Activated CD4-positive, alpha-beta T cell treated with anti-CD3 and anti-CD28 coated beads for 36 hours (primary cell): ENCODE measurements at regions not wholly inside any gene's neighbourhood (a gene's known extent, or its start where the extent isn't known, plus 50 kb on each side); places are given as distances from the start of the nearest gene placed in this dataset.

Experiments used
- ATAC-seq: fragments of 200-7000 bp; cut with Tn5 transposase; one replicate; pipeline ENCODE4 v1.10.0; 2021; ENCODE audit warnings: mild to moderate bottlenecking, moderate library complexity
- CTCF ChIA-PET: fragments of 350-600 bp; sonication (Branson Sonifier 250); formaldehyde crosslinking; loops from one replicate; lab custom pipeline; 2021; ENCODE audit warnings: antibody characterized with exemption; lab: Charles Lee
- POLR2A ChIA-PET: fragments of 350-600 bp; sonication (Branson Sonifier 250); formaldehyde crosslinking; loops from one replicate; lab custom pipeline; 2021; ENCODE audit warnings: antibody characterized with exemption, inconsistent platforms; lab: Charles Lee
- DNase-seq: peaks from one replicate; pipeline ENCODE4 v3.0.0-alpha.2; 2020
- H3K27ac Mint-ChIP-seq: one replicate; pipeline ENCODE4 v1.8.0; 2021; ENCODE audit warnings: mixed read lengths
- H3K27me3 Mint-ChIP-seq: one replicate; pipeline ENCODE4 v1.8.0; 2021; ENCODE audit warnings: mixed read lengths
- H3K36me3 Mint-ChIP-seq: one replicate; pipeline ENCODE4 v1.8.0; 2021; ENCODE audit warnings: low read depth, mixed read lengths
- H3K4me1 Mint-ChIP-seq: one replicate; pipeline ENCODE4 v1.8.0; 2021; ENCODE audit warnings: mixed read lengths
- H3K4me3 Mint-ChIP-seq: one replicate; pipeline ENCODE4 v1.8.0; 2021; ENCODE audit warnings: mild to moderate bottlenecking, moderate library complexity, mixed read lengths
- H3K9me3 Mint-ChIP-seq: one replicate; pipeline ENCODE4 v1.8.0; 2021; ENCODE audit warnings: low read depth, mixed read lengths
- intact Hi-C, 2 experiments: fragments of 100-400 bp; cut with DNase I in 1 of 2; cut with micrococcal nuclease in 1 of 2; formaldehyde crosslinking; loops; one replicate each; pipeline versions ENCODE4 v1.14.2 to v1.15.1; 2022 to 2024; cut with DNase I, micrococcal nuclease

DNA sequence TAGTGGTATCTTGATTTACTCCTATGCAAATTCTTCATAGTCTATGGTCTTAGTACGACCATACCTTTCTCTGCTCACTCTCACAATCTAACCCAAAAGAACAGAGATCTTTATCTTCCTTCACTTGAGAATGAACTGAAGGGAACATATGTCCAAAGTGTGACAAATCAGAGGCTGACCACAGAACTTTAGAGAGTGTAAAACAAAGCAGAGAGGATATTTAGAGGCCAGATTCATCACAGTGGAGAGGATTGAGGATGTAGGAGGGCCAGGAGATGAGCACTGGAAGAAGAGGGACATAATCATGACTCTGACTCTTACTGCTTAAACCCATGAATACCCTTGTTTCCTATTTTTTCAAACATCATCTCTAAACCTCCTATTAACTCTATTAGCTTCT, 935.3 kb upstream of the PHF14 start:
- Mint-ChIP-seq H3K27me3 (no peaks in the 10 kb centered on the region), H3K4me1 (peaks cover 4% of the 10 kb centered on the region), H3K27ac (no peak overlapping the region), H3K36me3 (no peaks in the 10 kb centered on the region), H3K4me3 (no peak overlapping the region), H3K9me3 (no peaks in the 10 kb centered on the region)
- ATAC-seq, result no peak
- POLR2A ChIA-PET, result no interaction called here
- intact Hi-C loops, result loop anchor here in 1 of 2 experiments (10.0 kb wide), 1 partner anchor 64 kb away; no protein-coding TSS in a partner anchor
- DNase-seq, result no peak
- CTCF ChIA-PET, result no interaction called here

- Mint-ChIP-seq H3K27ac (no peak overlapping the region), H3K27me3 (no peaks in the 10 kb centered on the region), H3K9me3 (no peaks in the 10 kb centered on the region), H3K36me3 (no peaks in the 10 kb centered on the region), H3K4me3 (no peak overlapping the region), H3K4me1 (no peaks in the 10 kb centered on the region)
- no peak for DNase-seq
- POLR2A ChIA-PET, result no interaction called here
- CTCF ChIA-PET, result no interaction called here
- intact Hi-C loops, result no loop called here
- ATAC-seq, result no peak
These were observed 933.0 kb upstream of the PHF14 start for GRCh38 chr7:10040674-10041073.

- Mint-ChIP-seq H3K36me3 (no peaks in the 10 kb centered on the region), H3K4me3 (no peak overlapping the region), H3K27me3 (no peaks in the 10 kb centered on the region), H3K27ac (no peak overlapping the region), H3K4me1 (no peaks in the 10 kb centered on the region), H3K9me3 (peaks cover 2% of the 10 kb centered on the region)
- ATAC-seq (no peak), DNase-seq (no peak)
- POLR2A ChIA-PET, result no interaction called here
- CTCF ChIA-PET, result interaction anchor here (0.6 kb wide), 1 partner anchor 1299 kb away, joined by 4 read pairs; no protein-coding TSS in a partner anchor
- intact Hi-C loops, result no loop called here
These were observed 902.8 kb upstream of the PHF14 start for GRCh38 chr7:10070899-10071298.

DNA sequence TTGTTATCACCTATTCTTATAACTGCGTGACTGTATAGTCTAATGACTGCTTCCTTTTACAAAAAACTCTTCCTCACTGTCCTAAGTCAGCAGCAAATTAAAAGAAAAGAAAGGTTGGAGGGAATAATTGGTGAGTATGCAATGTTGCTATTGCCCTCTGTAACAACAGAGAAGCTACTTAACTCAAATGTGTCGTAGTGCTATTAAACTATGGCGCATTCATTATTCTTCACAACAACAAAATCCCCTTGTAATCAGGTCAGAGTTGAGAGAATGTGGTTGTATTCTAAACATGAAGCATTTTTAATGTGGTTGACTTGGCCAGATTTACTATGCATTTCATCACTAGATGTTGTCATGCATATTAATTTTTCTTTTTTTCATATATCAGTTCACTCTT, 897.8 kb upstream of the PHF14 start:
- POLR2A ChIA-PET, result no interaction called here
- CTCF ChIA-PET, result no interaction called here
- H3K4me1 Mint-ChIP-seq, result no peaks in the 10 kb centered on the region
- ATAC-seq (no peak), DNase-seq (no peak)
- no peaks in the 10 kb centered on the region for H3K36me3 Mint-ChIP-seq
- no peak overlapping the region for H3K27ac Mint-ChIP-seq
- no peaks in the 10 kb centered on the region for H3K27me3 Mint-ChIP-seq
- intact Hi-C loops, result no loop called here
- H3K9me3 Mint-ChIP-seq, result no peaks in the 10 kb centered on the region
- no peak overlapping the region for H3K4me3 Mint-ChIP-seq

DNA sequence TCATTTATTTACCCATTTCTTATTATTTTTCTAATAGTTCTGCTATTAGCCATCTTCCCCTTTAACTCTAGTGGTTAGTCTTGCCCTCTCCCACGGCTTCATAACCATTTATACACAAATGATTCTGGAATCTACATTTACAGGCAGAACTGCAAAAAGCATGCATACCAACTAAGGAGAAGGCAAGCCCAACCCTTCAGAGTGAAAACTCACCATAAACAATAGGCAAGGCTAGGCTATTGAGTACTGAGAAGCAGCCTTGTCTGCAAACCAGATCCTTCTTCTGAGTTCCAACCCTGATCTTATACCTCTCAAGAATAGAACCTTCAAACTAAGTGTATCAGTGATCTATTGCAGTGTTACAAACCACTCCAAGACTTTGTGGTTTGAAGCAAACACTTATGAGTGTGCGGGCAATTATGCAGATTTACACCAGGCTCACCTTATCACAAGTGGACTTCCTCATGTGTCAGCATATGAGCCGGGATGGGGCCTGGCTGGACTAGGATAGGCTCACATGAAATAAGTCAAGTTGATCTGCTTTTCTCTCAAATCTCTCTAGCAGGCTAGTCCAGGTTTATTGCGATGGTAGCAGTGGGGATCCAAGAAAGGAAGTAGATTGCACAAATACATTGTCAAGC, 896.9 kb upstream of the PHF14 start:
- ATAC-seq (no peak), DNase-seq (no peak)
- intact Hi-C loops, result no loop called here
- H3K27ac Mint-ChIP-seq, result no peak overlapping the region
- no peak overlapping the region for H3K4me3 Mint-ChIP-seq
- POLR2A ChIA-PET, result no interaction called here
- CTCF ChIA-PET, result no interaction called here
- H3K4me1 Mint-ChIP-seq, result no peaks in the 10 kb centered on the region
- no peaks in the 10 kb centered on the region for H3K9me3 Mint-ChIP-seq
- H3K27me3 Mint-ChIP-seq, result no peaks in the 10 kb centered on the region
- no peaks in the 10 kb centered on the region for H3K36me3 Mint-ChIP-seq

- Mint-ChIP-seq H3K27me3 (no peaks in the 10 kb centered on the region), H3K27ac (no peak overlapping the region), H3K9me3 (no peaks in the 10 kb centered on the region), H3K36me3 (no peaks in the 10 kb centered on the region), H3K4me3 (no peak overlapping the region), H3K4me1 (no peaks in the 10 kb centered on the region)
- ChIA-PET POLR2A (no interaction called here), CTCF (no interaction called here)
- intact Hi-C loops, result no loop called here
- no peak for ATAC-seq
- DNase-seq, result no peak
These were observed 894.1 kb upstream of the PHF14 start for GRCh38 chr7:10079572-10079971.

- POLR2A ChIA-PET, result no interaction called here
- peaks cover 2% of the 10 kb centered on the region for H3K9me3 Mint-ChIP-seq
- no peak overlapping the region for H3K4me3 Mint-ChIP-seq
- no peak for DNase-seq
- no peaks in the 10 kb centered on the region for H3K27me3 Mint-ChIP-seq
- intact Hi-C loops, result no loop called here
- no peak overlapping the region for H3K27ac Mint-ChIP-seq
- H3K36me3 Mint-ChIP-seq, result no peaks in the 10 kb centered on the region
- ATAC-seq, result no peak
- H3K4me1 Mint-ChIP-seq, result no peaks in the 10 kb centered on the region
- CTCF ChIA-PET, result no interaction called here
These were observed 890.8 kb upstream of the PHF14 start for GRCh38 chr7:10082896-10083295.

DNA sequence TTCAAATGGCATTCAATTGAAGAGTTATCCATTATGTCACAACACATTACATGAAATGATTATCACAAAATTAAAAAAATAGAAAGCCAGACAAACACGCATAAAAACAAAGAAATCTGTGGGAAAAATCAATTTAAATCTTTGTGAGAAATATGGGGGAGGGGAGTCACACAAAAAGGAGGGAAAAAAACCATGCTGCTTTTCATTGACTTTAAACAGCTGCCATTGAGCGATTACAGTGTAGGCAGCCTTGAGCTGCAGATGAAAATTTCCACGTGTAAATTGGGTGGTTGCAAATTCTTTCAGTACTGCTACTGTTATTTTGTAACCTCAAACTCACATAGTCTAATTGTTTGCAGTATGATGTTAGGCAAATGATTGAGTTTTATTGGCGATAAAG, 889.9 kb upstream of the PHF14 start:
- DNase-seq, result no peak
- POLR2A ChIA-PET, result no interaction called here

DNA sequence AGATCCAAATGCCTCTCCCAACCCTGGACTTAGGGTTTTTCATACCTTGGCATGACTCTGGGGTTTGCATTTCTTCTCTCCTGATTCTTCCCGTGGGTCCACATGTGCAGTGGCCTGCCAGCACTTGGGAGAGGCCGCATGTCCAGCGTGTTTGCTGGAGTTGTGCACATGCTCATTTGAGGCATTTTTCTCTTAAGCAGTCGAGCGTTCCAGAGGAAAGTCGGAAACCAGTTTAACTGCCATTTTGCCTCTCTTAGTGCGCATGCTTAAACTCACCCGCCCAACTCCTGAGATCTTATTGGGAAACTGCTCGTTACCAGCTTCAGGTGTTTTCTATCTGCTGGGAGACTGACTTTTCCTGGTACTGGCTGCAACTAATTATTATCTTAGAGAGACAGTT, 888.4 kb upstream of the PHF14 start:
- intact Hi-C loops, result no loop called here

More for the DNA sequence above, 889.9 kb upstream of the PHF14 start:
- ATAC-seq, result no peak
- H3K9me3 Mint-ChIP-seq, result peaks cover 2% of the 10 kb centered on the region
- no peaks in the 10 kb centered on the region for H3K4me1 Mint-ChIP-seq
- CTCF ChIA-PET, result no interaction called here
- no peak overlapping the region for H3K27ac Mint-ChIP-seq
- H3K27me3 Mint-ChIP-seq, result no peaks in the 10 kb centered on the region
- intact Hi-C loops, result no loop called here
- no peak overlapping the region for H3K4me3 Mint-ChIP-seq
- no peaks in the 10 kb centered on the region for H3K36me3 Mint-ChIP-seq

DNA sequence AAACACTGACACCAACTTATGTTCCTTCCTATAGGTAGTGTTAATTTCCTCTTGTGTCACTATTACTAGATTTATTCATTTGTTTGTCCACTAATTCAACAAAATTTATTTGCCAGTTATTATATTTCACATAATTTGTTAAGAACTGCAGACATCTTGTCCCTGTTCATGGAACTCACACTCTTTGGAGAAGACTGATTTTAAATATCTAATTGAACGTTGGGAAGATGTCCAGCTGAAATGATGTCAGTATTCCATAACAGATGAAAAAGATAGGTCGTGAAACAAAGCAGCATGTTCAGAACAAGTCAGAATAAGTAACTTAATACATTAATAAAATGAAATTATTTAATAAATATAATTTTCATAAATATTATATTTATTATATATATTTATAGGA, 873.1 kb upstream of the PHF14 start:
- no peaks in the 10 kb centered on the region for H3K9me3 Mint-ChIP-seq
- ATAC-seq (no peak), DNase-seq (no peak)
- no peak overlapping the region for H3K4me3 Mint-ChIP-seq
- ChIA-PET POLR2A (no interaction called here), CTCF (no interaction called here)
- H3K27ac Mint-ChIP-seq, result no peak overlapping the region
- H3K27me3 Mint-ChIP-seq, result no peaks in the 10 kb centered on the region
- intact Hi-C loops, result no loop called here
- no peaks in the 10 kb centered on the region for H3K4me1 Mint-ChIP-seq
- H3K36me3 Mint-ChIP-seq, result no peaks in the 10 kb centered on the region

More for the DNA sequence above, 888.4 kb upstream of the PHF14 start:
- H3K9me3 Mint-ChIP-seq, result peaks cover 2% of the 10 kb centered on the region
- ChIA-PET POLR2A (no interaction called here), CTCF (no interaction called here)
- no peak overlapping the region for H3K4me3 Mint-ChIP-seq
- H3K36me3 Mint-ChIP-seq, result no peaks in the 10 kb centered on the region
- no peaks in the 10 kb centered on the region for H3K27me3 Mint-ChIP-seq
- no peak for DNase-seq
- H3K4me1 Mint-ChIP-seq, result no peaks in the 10 kb centered on the region
- ATAC-seq, result no peak
- no peak overlapping the region for H3K27ac Mint-ChIP-seq

- Mint-ChIP-seq H3K27ac (no peak overlapping the region), H3K9me3 (no peaks in the 10 kb centered on the region), H3K27me3 (no peaks in the 10 kb centered on the region), H3K4me3 (no peak overlapping the region), H3K36me3 (no peaks in the 10 kb centered on the region), H3K4me1 (no peaks in the 10 kb centered on the region)
- ChIA-PET POLR2A (no interaction called here), CTCF (no interaction called here)
- intact Hi-C loops, result no loop called here
- no peak for DNase-seq
- no peak for ATAC-seq
These were observed 872.3 kb upstream of the PHF14 start for GRCh38 chr7:10101351-10101750.

DNA sequence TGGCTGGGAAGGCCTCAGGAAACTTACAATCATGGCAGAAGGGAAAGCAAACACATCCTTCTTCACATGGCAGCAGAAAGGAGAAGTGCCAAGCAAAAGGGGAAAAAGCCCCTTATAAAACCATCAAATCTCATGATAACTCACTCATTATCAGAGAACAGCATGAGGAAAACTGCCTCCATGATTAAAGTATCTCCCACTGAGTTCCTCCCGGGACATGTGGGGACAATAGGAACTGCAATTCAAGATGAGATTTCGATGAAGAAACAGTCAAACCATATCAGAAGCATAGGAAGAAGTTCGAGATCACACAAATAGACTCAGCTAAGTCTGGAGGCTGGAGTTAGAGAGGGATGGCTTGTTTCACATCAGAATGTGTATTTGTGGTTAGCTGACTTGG, 869.4 kb upstream of the PHF14 start:
- DNase-seq, result no peak
- POLR2A ChIA-PET, result no interaction called here
- CTCF ChIA-PET, result no interaction called here
- Mint-ChIP-seq H3K4me1 (no peaks in the 10 kb centered on the region), H3K27ac (no peak overlapping the region), H3K27me3 (no peaks in the 10 kb centered on the region), H3K4me3 (no peak overlapping the region), H3K9me3 (no peaks in the 10 kb centered on the region), H3K36me3 (no peaks in the 10 kb centered on the region)
- intact Hi-C loops, result no loop called here
- ATAC-seq, result no peak

DNA sequence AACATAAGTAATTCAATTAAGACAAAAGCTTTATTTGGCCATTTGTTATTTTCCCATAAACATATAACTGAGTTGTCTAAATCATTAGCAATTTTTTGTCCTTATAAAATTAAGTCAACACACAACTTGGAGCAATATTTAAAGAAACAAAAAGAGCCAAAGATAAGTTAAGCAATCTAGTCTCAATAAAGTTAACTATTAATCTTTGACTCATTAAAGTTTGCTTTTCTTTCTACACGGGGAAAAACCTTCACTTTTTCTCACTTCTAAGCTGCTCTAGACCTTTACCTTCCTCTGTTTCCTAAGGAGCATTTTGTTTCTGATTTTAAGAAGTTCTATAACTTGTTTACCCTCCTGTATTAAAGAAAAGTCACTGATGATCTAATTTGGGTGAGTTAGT, 867.1 kb upstream of the PHF14 start:
- POLR2A ChIA-PET, result no interaction called here

More for the DNA sequence above, 867.1 kb upstream of the PHF14 start:
- Mint-ChIP-seq H3K27ac (no peak overlapping the region), H3K27me3 (no peaks in the 10 kb centered on the region), H3K4me1 (no peaks in the 10 kb centered on the region), H3K4me3 (no peak overlapping the region), H3K9me3 (no peaks in the 10 kb centered on the region), H3K36me3 (no peaks in the 10 kb centered on the region)
- no peak for DNase-seq
- intact Hi-C loops, result no loop called here
- CTCF ChIA-PET, result no interaction called here
- no peak for ATAC-seq
